Mesendoderm (in vitro differentiated cells): ENCODE measurements at regions not wholly inside any gene's neighbourhood (a gene's known extent, or its start where the extent isn't known, plus 50 kb on each side); places are given as distances from the start of the nearest gene placed in this dataset.

Experiments used
- DNase-seq: peaks from one replicate; pipeline ENCODE4 v3.0.0; 2013
- H2AK5ac ChIP-seq: 2 replicates; pipeline ENCODE4 v1.6.1; 2013; ENCODE audit warnings: low read length, inconsistent platforms
- H2BK120ac ChIP-seq: 2 replicates; pipeline ENCODE4 v1.6.1; 2013; ENCODE audit warnings: low read depth, mild to moderate bottlenecking, low read length, moderate library complexity, mixed read lengths
- H2BK15ac ChIP-seq: replicated peaks from 2 replicates; pipeline ENCODE4 v1.6.1; 2013; ENCODE audit warnings: low read depth, mild to moderate bottlenecking, moderate library complexity
- H2BK5ac ChIP-seq: 2 replicates; pipeline ENCODE4 v1.6.1; 2013; ENCODE audit warnings: low read length, inconsistent platforms
- H3K18ac ChIP-seq: 2 replicates; pipeline ENCODE4 v1.6.1; 2013; ENCODE audit warnings: mild to moderate bottlenecking, low read length, mixed read lengths
- H3K23ac ChIP-seq: one replicate; pipeline ENCODE4 v1.6.1; 2013; ENCODE audit warnings: low read length
- H3K27ac ChIP-seq: 2 replicates; pipeline ENCODE4 v1.5.1; 2013; ENCODE audit warnings: low read depth, mild to moderate bottlenecking, inconsistent platforms, low read length, moderate library complexity
- H3K27me3 ChIP-seq: 2 replicates; pipeline ENCODE4 v1.6.1; 2013; ENCODE audit warnings: low read length, control low read depth, mild to moderate bottlenecking, inconsistent platforms; ENCODE audit not compliant: insufficient read depth, poor library complexity
- H3K36me3 ChIP-seq: 2 replicates; pipeline ENCODE4 v1.6.1; 2013; ENCODE audit warnings: low read length, inconsistent platforms; ENCODE audit not compliant: control insufficient read depth, insufficient read depth
- H3K4ac ChIP-seq: one replicate; pipeline ENCODE4 v1.6.1; 2013; ENCODE audit warnings: low read depth, mild to moderate bottlenecking, low read length, moderate library complexity
- H3K4me1 ChIP-seq: 2 replicates; pipeline ENCODE4 v1.6.1; 2013; ENCODE audit warnings: low read depth, low read length, inconsistent platforms; ENCODE audit not compliant: control insufficient read depth
- H3K4me2 ChIP-seq: 2 replicates; pipeline ENCODE4 v1.6.1; 2013; ENCODE audit warnings: low read length
- H3K4me3 ChIP-seq: 2 replicates; pipeline ENCODE4 v1.5.1; 2013; ENCODE audit warnings: mild to moderate bottlenecking, low read length
- H3K56ac ChIP-seq: one replicate; pipeline ENCODE4 v1.6.1; 2013; ENCODE audit warnings: low read length
- H3K79me1 ChIP-seq: 2 replicates; pipeline ENCODE4 v1.6.1; 2013; ENCODE audit warnings: low read length, inconsistent platforms
- H3K79me2 ChIP-seq: 2 replicates; pipeline ENCODE4 v1.6.1; 2013; ENCODE audit warnings: mild to moderate bottlenecking, low read length; ENCODE audit not compliant: control insufficient read depth, insufficient read depth
- H3K9ac ChIP-seq: 2 replicates; pipeline ENCODE4 v1.6.1; 2013; ENCODE audit warnings: low read length, inconsistent platforms
- H4K5ac ChIP-seq: one replicate; pipeline ENCODE4 v1.6.1; 2013; ENCODE audit warnings: low read length
- H4K8ac ChIP-seq: one replicate; pipeline ENCODE4 v1.6.1; 2013; ENCODE audit warnings: low read depth, mild to moderate bottlenecking, control low read depth, low read length, moderate library complexity
- WGBS: extraction: QIAGEN DNeasy Blood & Tissue Kit; methylation state at CpG from one replicate; pipeline ENCODE4 v1.1.7; 2013; ENCODE audit warnings: low lambda C conversion rate, missing lambda C conversion rate; ENCODE audit not compliant: insufficient coverage; ENCODE audit errors: extremely low coverage; 5-methylcytosine and 5-hydroxymethylcytosine counted together

- no peak overlapping the region for H3K18ac ChIP-seq
- no peak overlapping the region for H3K56ac ChIP-seq
- DNase-seq: no peak
- no peak overlapping the region for H3K27ac ChIP-seq
- H2BK120ac ChIP-seq: no peak overlapping the region
- no peaks in the 10 kb centered on the region for H3K36me3 ChIP-seq
- no peak overlapping the region for H2AK5ac ChIP-seq
- no peak overlapping the region for H3K4me3 ChIP-seq
- H3K4me2 ChIP-seq: no peak overlapping the region
- WGBS: no CpG with 5 or more reads among the region's 5 CpGs
- no peak overlapping the region for H4K5ac ChIP-seq
- H3K27me3 ChIP-seq: no peaks in the 10 kb centered on the region
- H2BK5ac ChIP-seq: no peak overlapping the region
- no peak overlapping the region for H3K23ac ChIP-seq
- H3K79me1 ChIP-seq: no peaks in the 10 kb centered on the region
- H3K4ac ChIP-seq: no peak overlapping the region
- H3K9ac ChIP-seq: no peak overlapping the region
- H3K4me1 ChIP-seq: no peaks in the 10 kb centered on the region
- no peak overlapping the region for H4K8ac ChIP-seq
- no peaks in the 10 kb centered on the region for H3K79me2 ChIP-seq
- no peak overlapping the region for H2BK15ac ChIP-seq
These were observed 199.1 kb upstream of the IER5L start for GRCh38 chr9:129377181-129377580.

- Histone ChIP-seq H3K4me2 (no peak overlapping the region), H4K5ac (no peak overlapping the region), H3K56ac (no peak overlapping the region), H3K79me1 (no peaks in the 10 kb centered on the region), H4K8ac (no peak overlapping the region), H2BK15ac (no peak overlapping the region), H3K23ac (no peak overlapping the region), H2AK5ac (no peak overlapping the region), H3K4me1 (no peaks in the 10 kb centered on the region), H3K4ac (no peak overlapping the region), H3K9ac (no peak overlapping the region), H3K27ac (no peak overlapping the region), H2BK120ac (no peak overlapping the region), H3K79me2 (no peaks in the 10 kb centered on the region), H3K36me3 (no peaks in the 10 kb centered on the region), H2BK5ac (no peak overlapping the region), H3K18ac (no peak overlapping the region), H3K27me3 (no peaks in the 10 kb centered on the region), H3K4me3 (no peak overlapping the region)
- DNase-seq: no peak
- WGBS: no CpG with 5 or more reads among the region's 5 CpGs
These were observed 197.8 kb upstream of the IER5L start for GRCh38 chr9:129375845-129376244.

DNA sequence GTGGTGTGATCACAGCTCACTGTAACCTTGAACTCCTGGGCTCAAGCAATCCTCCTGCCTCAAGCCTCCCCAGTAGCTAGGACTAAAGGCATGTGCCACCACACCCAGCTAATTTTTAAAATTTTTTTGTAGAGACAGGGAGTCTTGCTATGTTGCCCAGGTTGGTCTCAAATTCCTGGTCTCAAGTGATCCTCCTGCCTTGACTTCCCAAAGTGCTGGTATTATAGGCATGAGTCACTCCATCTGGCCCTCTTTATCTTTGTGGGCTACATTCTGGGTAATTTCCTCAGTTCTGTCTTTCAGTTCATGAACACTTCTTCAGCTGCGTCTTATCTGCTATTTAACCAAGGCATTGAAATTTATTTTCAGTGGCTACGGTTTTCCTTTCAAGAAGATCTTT is 196.6 kb upstream of the IER5L start:
- Histone ChIP-seq H3K9ac (no peak overlapping the region), H3K18ac (no peak overlapping the region), H2BK15ac (no peak overlapping the region), H4K8ac (no peak overlapping the region), H3K4me3 (no peak overlapping the region), H3K4me1 (no peaks in the 10 kb centered on the region), H4K5ac (no peak overlapping the region), H3K56ac (no peak overlapping the region), H3K27ac (no peak overlapping the region), H3K4ac (no peak overlapping the region), H3K36me3 (no peaks in the 10 kb centered on the region), H3K4me2 (no peak overlapping the region), H3K27me3 (no peaks in the 10 kb centered on the region), H2BK5ac (no peak overlapping the region), H2AK5ac (no peak overlapping the region), H3K79me1 (no peaks in the 10 kb centered on the region), H3K79me2 (no peaks in the 10 kb centered on the region), H3K23ac (no peak overlapping the region), H2BK120ac (no peak overlapping the region)
- DNase-seq: no peak
- WGBS: no CpG with 5 or more reads among the region's 2 CpGs

- no CpG with 5 or more reads among the region's 3 CpGs for WGBS
- Histone ChIP-seq H3K36me3 (no peaks in the 10 kb centered on the region), H3K4me1 (no peaks in the 10 kb centered on the region), H3K27me3 (no peaks in the 10 kb centered on the region), H4K8ac (no peak overlapping the region), H3K4me3 (no peak overlapping the region), H3K79me1 (no peaks in the 10 kb centered on the region), H2BK5ac (no peak overlapping the region), H3K79me2 (no peaks in the 10 kb centered on the region), H3K4me2 (no peak overlapping the region), H3K27ac (no peak overlapping the region), H2AK5ac (no peak overlapping the region), H3K4ac (no peak overlapping the region), H3K23ac (no peak overlapping the region), H3K56ac (no peak overlapping the region), H4K5ac (no peak overlapping the region), H2BK15ac (no peak overlapping the region), H3K18ac (no peak overlapping the region), H3K9ac (no peak overlapping the region), H2BK120ac (no peak overlapping the region)
- DNase-seq: no peak
These were observed 196.2 kb upstream of the IER5L start for GRCh38 chr9:129374231-129374630.

DNA sequence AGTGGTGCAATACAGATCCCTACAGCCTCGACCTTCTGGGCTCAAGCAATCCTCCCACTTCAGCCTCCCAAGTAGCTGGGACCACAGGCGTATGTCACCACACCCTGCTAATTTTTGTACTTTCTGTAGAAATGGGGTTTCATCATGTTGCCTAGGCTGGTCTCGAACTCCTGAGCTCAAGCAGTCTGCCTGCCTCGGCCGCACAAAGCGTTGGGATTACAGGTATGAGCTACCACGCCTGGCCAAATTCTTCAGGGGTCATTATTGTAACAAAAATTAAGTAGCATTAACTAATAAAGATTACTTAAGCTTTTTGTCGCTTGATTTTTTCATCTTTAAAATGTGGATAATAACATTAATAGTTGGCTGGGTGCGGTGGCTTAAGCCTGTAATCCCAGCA is 195.3 kb upstream of the IER5L start:
- Histone ChIP-seq H3K79me2 (no peaks in the 10 kb centered on the region), H3K4me2 (no peak overlapping the region), H4K5ac (no peak overlapping the region), H3K18ac (no peak overlapping the region), H3K79me1 (no peaks in the 10 kb centered on the region), H3K4me1 (no peaks in the 10 kb centered on the region), H4K8ac (no peak overlapping the region), H3K27ac (no peak overlapping the region), H2AK5ac (no peak overlapping the region), H2BK120ac (no peak overlapping the region), H3K23ac (no peak overlapping the region), H2BK15ac (no peak overlapping the region), H3K36me3 (no peaks in the 10 kb centered on the region), H3K56ac (no peak overlapping the region), H3K27me3 (no peaks in the 10 kb centered on the region), H3K4ac (no peak overlapping the region), H3K4me3 (no peak overlapping the region), H2BK5ac (no peak overlapping the region), H3K9ac (no peak overlapping the region)
- no peak for DNase-seq
- WGBS: no CpG with 5 or more reads among the region's 9 CpGs

DNA sequence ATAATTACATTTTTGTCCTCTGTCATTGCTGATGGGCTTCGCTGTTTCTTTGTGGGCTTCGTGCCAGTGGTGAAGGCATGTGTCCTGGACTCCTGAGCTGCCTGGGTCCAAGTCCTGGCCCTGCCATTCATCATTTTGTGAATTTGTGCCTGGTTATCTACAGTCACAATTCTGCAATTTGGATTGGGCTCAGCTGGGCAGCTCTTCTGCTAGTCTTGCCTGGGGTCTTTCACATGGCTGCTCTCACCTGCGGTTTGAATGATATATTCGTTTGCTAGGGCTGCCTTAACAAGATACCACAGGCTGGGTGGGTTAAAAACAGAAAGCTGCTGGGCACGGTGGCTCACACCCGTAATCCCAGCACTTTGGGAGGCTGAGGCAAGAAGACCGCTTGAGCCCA is 192.7 kb upstream of the IER5L start:
- no peaks in the 10 kb centered on the region for H3K79me2 ChIP-seq
- no peak overlapping the region for H4K8ac ChIP-seq
- no peak overlapping the region for H2BK15ac ChIP-seq
- H3K4ac ChIP-seq: no peak overlapping the region
- H3K9ac ChIP-seq: no peak overlapping the region
- H2AK5ac ChIP-seq: no peak overlapping the region
- no peak overlapping the region for H2BK120ac ChIP-seq
- no peaks in the 10 kb centered on the region for H3K79me1 ChIP-seq
- no peaks in the 10 kb centered on the region for H3K36me3 ChIP-seq
- no peak overlapping the region for H3K4me3 ChIP-seq
- no peak for DNase-seq
- WGBS: no CpG with 5 or more reads among the region's 7 CpGs
- H3K18ac ChIP-seq: no peak overlapping the region
- H4K5ac ChIP-seq: no peak overlapping the region
- no peak overlapping the region for H2BK5ac ChIP-seq
- H3K27me3 ChIP-seq: no peaks in the 10 kb centered on the region
- no peaks in the 10 kb centered on the region for H3K4me1 ChIP-seq
- no peak overlapping the region for H3K56ac ChIP-seq
- no peak overlapping the region for H3K27ac ChIP-seq
- no peak overlapping the region for H3K4me2 ChIP-seq
- no peak overlapping the region for H3K23ac ChIP-seq
